ENCODE measurements at regions not wholly inside any gene's neighbourhood (a gene's known extent, or its start where the extent isn't known, plus 50 kb on each side); places are given as distances from the start of the nearest gene placed in this dataset.
A peak's percentile ranks its signal among the peaks of the same experiment; 100 is the strongest.

DNA sequence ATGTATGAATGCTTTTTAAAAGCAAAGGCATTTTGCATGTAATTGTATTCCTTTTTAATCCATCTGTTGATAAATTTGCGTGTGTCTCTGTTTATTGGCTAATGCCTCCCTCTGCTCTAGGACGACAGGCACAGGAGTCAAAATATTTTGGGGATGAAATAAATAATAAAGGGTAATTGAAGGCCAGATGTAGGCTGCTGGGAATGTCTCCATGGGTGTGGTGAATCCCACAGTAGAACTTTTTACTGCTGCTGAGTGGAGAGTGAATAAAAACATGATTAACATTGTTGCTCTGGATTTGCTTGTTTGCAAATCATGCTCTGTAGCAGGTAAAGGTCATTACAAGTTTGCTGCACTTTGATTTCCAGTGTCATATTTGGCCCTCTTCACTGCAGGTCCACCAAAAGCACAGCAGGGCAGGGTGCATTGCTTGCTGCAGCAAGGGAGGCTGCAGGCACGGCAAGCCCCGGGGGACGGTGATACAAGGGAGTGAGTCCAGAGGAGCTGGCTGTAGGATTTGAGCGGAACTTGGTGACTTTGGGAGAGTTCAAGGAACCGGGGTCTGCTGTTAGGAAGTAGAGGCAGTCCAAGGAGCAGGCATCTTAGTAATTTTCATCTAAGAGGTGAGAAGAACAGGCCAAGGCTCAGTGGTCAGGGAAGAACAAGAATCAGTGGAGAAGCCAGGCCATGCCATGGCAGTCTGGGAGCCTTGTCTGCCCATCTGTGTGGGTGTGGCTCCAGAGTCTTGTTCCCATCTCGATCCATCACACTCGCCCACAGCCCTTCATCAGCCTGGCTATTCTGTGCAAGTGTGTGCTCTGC, 201.5 kb upstream of the RAB6C start:
- intact Hi-C loops (cut with DNase I), result no loop called here
- DNase-seq, result no peak
- ATAC-seq (ENCODE audit: poor library complexity), result no peak

- ATAC-seq (ENCODE audit: poor library complexity) (no peak), DNase-seq (no peak)
- intact Hi-C loops (cut with DNase I), result no loop called here
Measured at GRCh38 chr2:129778584-129778877, 200.9 kb upstream of the RAB6C start.

DNA sequence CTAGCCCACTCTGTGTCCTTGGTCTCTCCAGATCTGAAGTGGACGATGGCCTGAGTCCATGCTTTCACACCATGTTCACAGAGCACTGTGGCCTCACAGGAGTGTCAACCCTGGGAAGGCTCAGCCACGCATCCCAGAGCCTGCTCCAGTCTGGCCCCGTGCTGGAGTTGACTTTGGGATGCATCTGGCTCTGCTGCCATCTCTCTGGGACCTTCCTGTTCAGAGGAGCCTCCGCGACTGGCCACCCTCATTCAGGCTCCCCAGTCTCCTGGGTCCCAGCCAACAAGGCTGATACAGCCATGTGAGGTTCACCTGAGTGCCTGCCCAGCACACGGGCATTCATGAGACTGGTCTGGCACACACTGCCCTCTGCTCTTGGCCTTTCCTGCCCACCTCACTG, 199.7 kb upstream of the RAB6C start:
- intact Hi-C loops (cut with DNase I), result no loop called here
- ATAC-seq (ENCODE audit: poor library complexity), result no peak
- DNase-seq, result no peak

DNA sequence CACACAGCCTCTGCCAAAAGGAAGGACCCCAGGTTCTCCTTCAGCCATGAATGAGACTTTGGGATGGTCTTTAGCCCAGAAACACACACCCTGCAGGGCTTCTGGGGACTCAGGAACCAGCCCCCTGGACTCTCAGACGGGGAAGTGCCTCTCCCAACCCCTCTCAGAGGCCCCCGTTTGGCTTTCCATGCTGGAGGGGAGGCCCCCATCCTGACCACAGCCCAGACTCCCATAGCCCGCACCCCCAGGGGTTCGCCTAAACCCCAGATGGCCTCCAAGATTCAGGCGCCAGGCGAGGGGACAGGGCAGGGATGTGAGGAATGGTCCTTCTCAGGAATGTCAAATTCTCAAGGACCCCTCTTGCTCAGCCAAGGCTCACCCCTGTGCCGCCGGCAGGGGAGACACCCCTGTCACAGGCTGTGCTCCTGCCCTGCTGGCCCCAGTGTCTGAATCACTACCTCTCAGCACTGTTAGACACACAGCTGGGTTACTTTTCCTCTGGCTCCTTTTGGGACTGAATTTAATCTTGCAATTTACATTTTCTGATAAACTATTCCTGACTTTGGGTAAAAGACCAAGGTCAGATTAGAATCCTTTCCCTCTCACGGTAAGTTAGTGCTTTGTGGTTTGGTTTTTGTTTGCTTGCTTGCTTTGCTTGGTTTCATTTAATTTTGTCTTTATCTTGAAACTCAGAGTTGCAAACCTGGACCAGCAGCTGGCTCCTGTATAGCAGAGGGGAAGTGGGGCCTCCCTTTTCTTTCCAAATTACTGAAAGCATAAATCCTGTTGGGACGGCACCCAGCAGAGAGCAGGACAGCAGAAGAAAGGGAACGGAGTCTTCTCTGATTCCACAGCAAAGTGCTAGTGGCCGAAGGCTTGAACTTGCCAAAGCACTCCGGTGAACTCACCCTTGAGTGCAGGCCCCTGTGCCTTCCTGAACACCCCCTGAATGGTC, 198.9 kb upstream of the RAB6C start:
- ATAC-seq (ENCODE audit: poor library complexity) (peak; percentile 51), DNase-seq (no peak)
- intact Hi-C loops (cut with DNase I), result no loop called here

DNA sequence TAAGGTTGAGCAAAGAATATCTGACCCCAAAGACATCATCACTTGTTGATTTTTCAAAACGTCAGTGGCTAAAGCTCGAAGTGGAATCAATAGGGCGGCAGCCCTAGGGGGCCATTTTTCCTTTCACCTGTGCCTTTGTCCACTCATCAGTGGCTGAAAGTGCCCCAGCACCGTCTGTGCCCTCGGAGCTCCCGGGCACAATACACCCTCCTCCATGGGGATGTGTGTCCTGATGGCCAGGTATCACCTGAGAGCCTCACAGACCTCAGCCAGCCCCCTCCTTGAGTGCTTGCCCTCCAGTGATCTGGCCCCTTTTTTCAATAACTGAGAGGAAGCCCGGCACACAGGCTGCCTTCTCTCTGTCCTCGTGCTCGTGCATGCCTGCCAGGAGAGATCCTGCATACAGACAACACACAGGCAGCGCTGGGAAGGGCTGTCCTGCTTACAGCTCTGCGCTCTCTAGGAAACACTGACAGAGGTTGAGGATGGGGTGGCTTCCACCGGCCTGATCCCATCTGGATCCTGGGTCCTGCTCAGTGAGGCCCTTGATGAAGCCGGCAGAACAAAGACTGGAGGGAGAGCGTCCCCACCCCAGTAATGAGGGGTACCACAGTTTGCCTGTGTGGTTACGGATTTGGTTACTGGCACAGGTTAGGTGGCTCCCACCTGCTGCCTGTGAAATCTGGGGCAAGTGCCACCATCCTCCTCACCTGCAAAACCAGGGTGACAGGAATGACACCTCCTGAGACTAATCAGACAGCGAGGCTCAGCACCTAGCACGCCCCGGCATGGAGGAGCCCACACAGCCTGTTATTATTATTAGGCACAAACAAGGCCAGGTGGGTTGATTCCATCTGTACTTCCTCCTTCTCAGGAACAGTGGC, 197.5 kb upstream of the RAB6C start:
- ATAC-seq (ENCODE audit: poor library complexity) (no peak), DNase-seq (no peak)
- intact Hi-C loops (cut with DNase I), result no loop called here

GRCh38 chr2:129782633-129782990, 196.9 kb upstream of the RAB6C start:
- DNase-seq (no peak), ATAC-seq (ENCODE audit: poor library complexity) (no peak)
- intact Hi-C loops (cut with DNase I), result no loop called here

DNA sequence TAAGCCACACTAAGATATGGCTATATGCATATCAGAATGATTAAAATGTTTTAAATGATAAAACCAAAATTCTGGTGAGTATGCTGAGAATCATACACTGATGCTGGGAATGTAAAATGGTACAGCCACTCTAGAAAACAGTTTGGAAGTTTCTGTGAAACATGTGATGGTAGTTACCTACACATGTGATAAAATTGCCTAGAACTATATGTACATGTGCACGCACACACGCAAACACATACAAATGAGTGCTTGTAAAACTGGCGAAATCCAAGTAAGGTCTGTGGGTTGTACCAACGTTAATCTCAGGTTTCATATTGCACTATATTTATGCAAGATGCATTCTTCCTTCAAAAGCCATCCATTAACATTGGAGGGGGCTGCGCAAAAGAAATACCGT, 195.0 kb upstream of the RAB6C start:
- intact Hi-C loops (cut with DNase I), result no loop called here
- no peak for DNase-seq
- ATAC-seq (ENCODE audit: poor library complexity), result no peak

- ATAC-seq (ENCODE audit: poor library complexity), result no peak
- no peak for DNase-seq
Measured at GRCh38 chr2:129791712-129792111, 187.8 kb upstream of the RAB6C start.

DNA sequence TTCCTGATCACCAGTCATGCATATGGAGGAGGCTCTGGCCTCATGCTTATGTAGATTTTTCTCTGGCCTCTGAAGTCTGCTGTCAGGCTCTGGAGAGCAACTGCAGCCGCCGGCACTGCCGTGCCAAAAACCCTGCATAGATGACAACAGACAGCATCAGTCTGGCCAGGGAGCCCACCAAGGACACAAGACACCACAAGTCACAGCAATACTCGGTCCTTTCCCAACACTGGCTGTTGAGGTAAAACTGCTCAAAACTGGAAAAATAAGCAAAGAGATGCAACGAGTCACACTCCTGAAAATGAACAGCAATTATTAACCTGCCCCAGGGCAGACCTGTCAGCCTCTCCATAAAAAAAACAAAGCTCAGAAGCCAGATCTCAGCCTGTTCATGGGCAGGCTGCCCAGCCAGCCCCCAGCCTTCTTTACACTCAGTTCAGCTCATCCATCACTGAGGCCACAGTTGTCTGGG, 186.0 kb upstream of the RAB6C start:
- intact Hi-C loops (cut with DNase I), result no loop called here
- no peak for ATAC-seq (ENCODE audit: poor library complexity)

More at GRCh38 chr2:129791712-129792111, 187.8 kb upstream of the RAB6C start:
- intact Hi-C loops (cut with DNase I), result no loop called here

GRCh38 chr2:129794116-129794515, 185.3 kb upstream of the RAB6C start:
- intact Hi-C loops (cut with DNase I), result no loop called here
- DNase-seq, result no peak
- no peak for ATAC-seq (ENCODE audit: poor library complexity)

More for the DNA sequence above, 186.0 kb upstream of the RAB6C start:
- no peak for DNase-seq

DNA sequence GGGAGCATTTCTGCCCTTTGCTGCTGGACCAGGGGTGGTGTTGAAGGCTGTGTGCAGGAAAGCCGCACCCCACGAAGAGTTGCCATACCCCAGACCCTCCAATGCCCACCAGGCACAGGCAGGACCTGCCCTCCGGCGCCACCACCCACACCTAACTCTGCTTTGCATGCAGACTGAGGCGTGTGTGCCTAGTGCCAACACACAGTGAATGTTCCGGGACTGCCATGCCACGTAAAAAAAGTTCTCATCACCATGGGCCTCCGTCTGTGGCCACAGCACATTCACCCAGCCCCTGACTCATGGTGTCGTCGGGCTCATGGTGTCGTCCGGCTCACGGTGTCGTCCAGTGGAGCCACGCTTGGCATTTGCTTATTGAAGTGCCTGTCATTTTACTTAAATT, 184.9 kb upstream of the RAB6C start:
- no peak for DNase-seq

DNA sequence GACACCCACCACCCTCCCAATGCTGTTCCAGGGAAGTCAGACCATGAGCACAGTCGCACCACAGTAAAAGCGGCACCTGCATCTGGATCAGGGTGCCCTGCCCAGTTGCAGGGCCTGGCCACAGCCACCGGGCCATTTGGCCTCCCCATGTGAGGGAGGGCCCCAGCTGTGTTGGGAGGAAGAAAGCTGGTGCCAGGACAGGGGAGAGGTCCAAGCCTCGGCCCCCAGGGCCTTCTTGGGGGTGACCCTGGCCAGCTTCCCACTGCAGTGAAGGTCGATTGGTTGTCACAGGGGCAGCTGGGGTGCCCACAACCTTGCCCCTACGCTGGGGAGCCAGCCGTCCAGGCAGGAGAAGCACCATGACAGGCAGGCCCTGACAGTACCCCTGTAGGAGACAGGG, 183.2 kb upstream of the RAB6C start:
- no peak for ATAC-seq (ENCODE audit: poor library complexity)
- intact Hi-C loops (cut with DNase I), result no loop called here
- DNase-seq, result no peak

More for the DNA sequence above, 184.9 kb upstream of the RAB6C start:
- no peak for ATAC-seq (ENCODE audit: poor library complexity)
- intact Hi-C loops (cut with DNase I), result no loop called here

- intact Hi-C loops (cut with DNase I), result no loop called here
- DNase-seq (no peak), ATAC-seq (ENCODE audit: poor library complexity) (no peak)
Measured at GRCh38 chr2:129796801-129797488, 182.5 kb upstream of the RAB6C start.

- DNase-seq (no peak), ATAC-seq (ENCODE audit: poor library complexity) (no peak)
- intact Hi-C loops (cut with DNase I), result no loop called here
Measured at GRCh38 chr2:129797489-129798300, 181.8 kb upstream of the RAB6C start.

- ATAC-seq (ENCODE audit: poor library complexity), result no peak
- intact Hi-C loops (cut with DNase I), result no loop called here
- no peak for DNase-seq
Measured at GRCh38 chr2:129798301-129798581, 181.2 kb upstream of the RAB6C start.

GRCh38 chr2:129798626-129799025, 180.8 kb upstream of the RAB6C start:
- intact Hi-C loops (cut with DNase I), result no loop called here
- ATAC-seq (ENCODE audit: poor library complexity) (no peak), DNase-seq (no peak)

GRCh38 chr2:129799036-129799958, 180.2 kb upstream of the RAB6C start:
- ATAC-seq (ENCODE audit: poor library complexity), result no peak
- intact Hi-C loops (cut with DNase I), result no loop called here
- DNase-seq, result no peak
